LNCaP clone FGC (cell line): ENCODE measurements at regions not wholly inside any gene's neighbourhood (a gene's known extent, or its start where the extent isn't known, plus 50 kb on each side); places are given as distances from the start of the nearest gene placed in this dataset.

ENCODE experiments used
- DNase-seq: peaks from one replicate; pipeline ENCODE4 v3.0.0-alpha.2; 2011; ENCODE audit warnings: low read depth
- H3K4me3 ChIP-seq: 2 replicates; pipeline ENCODE4 v1.5.1; 2011; ENCODE audit warnings: mild to moderate bottlenecking, low read depth, low read length, control low read depth
- CTCF ChIP-seq: IDR thresholded peaks from 2 replicates; pipeline ENCODE4 v1.5.1; 2012; ENCODE audit warnings: mild to moderate bottlenecking; ENCODE audit not compliant: control insufficient read depth, insufficient read depth; ENCODE audit errors: extremely low read depth

DNA sequence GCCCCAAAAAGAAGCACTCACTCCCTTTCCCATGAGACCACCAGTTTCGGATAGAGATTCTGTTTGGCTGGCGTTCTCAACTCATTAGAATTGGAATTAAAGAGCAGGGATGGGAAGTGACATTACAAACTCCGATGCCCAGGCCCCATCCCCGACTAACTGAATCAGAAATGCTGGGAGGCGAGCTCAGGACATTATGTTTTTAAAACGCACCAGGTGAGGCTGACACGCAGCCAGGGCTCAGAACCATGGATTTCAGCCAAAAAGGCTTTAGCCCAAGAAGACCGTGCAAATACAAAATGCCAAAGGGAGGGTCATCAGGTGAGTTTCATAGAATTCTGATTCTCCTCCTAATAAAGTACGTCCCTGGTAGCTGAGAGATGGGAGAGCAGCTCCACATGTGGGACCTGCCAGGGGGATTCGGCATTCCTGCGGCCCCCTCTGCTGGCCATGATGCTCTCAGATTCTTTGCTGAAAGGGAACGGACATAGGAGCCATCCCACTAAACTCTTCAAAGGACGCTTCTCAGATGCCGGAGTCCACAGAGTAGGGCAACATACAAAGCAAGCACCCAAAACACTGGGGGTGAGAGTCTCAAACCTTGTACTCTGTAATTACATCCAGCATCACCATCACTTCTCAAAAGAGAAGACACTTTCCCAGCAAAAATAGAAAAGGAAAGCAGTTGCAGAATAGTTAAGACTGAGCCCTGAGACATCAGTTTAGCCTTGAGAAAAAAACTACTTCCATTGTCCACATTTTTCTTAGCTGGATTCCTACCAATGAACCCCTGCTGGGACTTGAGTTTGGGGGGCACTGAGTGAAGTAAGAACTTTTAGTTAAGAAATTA, 205.2 kb downstream of the BMP7 start:
- TF ChIP-seq CTCF: peak; percentile 62
- H3K4me3 ChIP-seq: no peak overlapping the region
- DNase-seq: no peak

GRCh38 chr20:57062241-57062640, 204.2 kb downstream of the BMP7 start:
- TF ChIP-seq CTCF: no peak
- DNase-seq: no peak
- no peak overlapping the region for H3K4me3 ChIP-seq

DNA sequence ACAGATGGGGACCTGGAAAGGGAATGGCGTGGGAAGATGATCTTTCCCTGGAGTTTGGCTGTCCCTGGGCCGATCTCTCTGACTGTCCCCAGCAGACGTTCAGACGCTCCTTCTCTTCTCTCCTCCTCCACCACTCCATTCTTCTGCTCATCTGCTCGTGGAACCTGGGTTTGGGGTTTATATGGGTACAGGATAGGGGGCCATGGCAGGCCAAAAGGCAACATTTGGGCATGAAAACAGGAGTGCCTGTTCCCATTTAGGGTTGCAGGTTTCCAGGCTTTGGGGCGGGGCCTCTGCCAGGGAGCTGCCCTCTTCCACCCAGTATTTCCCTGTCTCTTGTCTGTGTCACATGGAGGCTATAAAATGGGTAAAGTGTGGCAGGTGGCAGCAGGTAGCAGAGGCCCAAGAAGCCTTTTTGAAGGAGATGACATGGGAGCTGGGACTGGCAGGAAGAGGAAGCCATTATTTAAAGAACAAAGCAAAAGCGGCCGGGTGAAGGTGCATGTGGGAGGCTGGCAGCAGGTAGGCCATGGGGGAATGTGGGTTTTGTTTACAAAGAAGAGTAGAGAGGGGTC, 203.7 kb downstream of the BMP7 start:
- no peak overlapping the region for H3K4me3 ChIP-seq
- no peak for TF ChIP-seq CTCF
- no peak for DNase-seq

GRCh38 chr20:57064836-57065235, 201.6 kb downstream of the BMP7 start:
- no peak overlapping the region for H3K4me3 ChIP-seq
- TF ChIP-seq CTCF: no peak
- no peak for DNase-seq

DNA sequence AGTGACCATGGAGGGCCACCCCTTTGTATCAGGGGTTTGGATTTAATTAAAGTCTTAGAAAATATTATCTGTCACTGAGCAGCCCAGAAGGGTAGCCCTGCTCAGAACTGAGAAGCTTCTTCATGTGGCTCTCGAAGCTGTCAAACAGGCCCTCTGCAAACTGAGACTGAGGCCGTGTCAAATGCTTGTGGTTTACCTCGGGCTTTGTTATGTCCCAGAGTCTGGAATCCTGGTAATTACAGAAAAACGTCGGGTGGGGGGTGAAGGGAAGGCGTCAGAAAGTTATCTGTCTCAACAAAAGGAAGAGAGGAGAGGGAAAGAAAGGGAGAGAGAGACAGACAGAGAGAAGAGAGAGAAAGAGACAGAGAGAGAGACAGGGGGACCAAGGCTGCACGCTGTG, 200.8 kb downstream of the BMP7 start:
- no peak for DNase-seq
- no peak overlapping the region for H3K4me3 ChIP-seq
- TF ChIP-seq CTCF: no peak

DNA sequence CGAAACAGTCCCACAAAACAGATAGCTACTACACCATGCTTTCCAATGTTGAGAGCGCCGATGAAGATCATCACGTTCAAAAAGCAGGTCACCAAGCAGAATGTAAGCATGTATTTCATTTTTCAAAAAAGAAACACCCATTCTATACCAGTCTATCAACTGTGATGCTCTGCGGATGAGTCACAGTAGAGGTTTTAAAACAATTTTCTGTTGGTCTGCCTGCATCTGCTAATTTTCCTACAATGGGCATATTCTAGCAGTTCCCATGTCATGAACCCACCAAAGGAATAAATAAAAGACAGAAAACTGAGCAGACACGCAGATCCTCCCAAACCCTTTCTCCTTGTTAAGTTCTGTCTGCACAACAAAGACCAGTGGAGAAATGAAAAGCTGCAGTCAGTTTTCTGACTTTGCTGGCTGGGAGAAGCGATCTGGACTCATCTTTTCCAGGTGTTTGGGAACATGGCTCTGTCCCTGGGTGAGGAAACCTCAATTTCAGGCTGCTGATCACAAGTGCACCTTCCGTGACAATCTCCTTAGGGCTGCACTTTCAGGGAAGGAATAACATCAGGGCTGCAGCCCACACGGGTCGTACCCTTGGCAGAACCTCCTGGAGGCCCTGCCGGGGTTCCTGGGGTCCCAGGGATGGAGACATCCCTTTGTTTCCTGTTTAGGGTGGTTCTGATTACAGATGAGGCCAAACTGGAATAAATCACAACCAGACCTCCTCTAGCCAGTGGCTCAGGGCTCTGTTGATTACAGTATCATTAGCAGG, 200.1 kb downstream of the BMP7 start:
- no peak overlapping the region for H3K4me3 ChIP-seq
- TF ChIP-seq CTCF: no peak
- no peak for DNase-seq
